C4-2B (cell line): ENCODE measurements at regions not wholly inside any gene's neighbourhood (a gene's known extent, or its start where the extent isn't known, plus 50 kb on each side); places are given as distances from the start of the nearest gene placed in this dataset.

Source experiments
- CTCF ChIP-seq: fragments of 450-650 bp; conservative IDR thresholded peaks from 2 replicates; pipeline ENCODE4 v1.5.1; 2017; ENCODE audit warnings: mild to moderate bottlenecking
- ZFX ChIP-seq: fragments of 450-650 bp; IDR thresholded peaks from 2 replicates; pipeline ENCODE4 v1.6.1; 2017

- TF ChIP-seq CTCF (no peak), ZFX (no peak)
Measured at GRCh38 chr3:64377942-64378341, 152.7 kb upstream of the PRICKLE2 start.
